HEK293T (cell line): ENCODE measurements at regions not wholly inside any gene's neighbourhood (a gene's known extent, or its start where the extent isn't known, plus 50 kb on each side); places are given as distances from the start of the nearest gene placed in this dataset.
"Not testable (repeated sequence)": the region's sequence is repeated elsewhere in the genome, so short reads cannot be mapped to it uniquely, and the experiment has no call there.

Experiments used
- CTCF ChIA-PET: fragments of 350-600 bp; formaldehyde crosslinking; extraction: SDS; loops from one replicate; lab custom pipeline; 2021; ENCODE audit warnings: antibody characterized with exemption, inconsistent platforms; lab: Yijun Ruan, JAX
- POLR2A ChIA-PET: fragments of 350-600 bp; formaldehyde crosslinking; extraction: SDS; loops from one replicate; lab custom pipeline; 2020; ENCODE audit warnings: antibody characterized with exemption, inconsistent platforms; lab: Yijun Ruan, JAX
- DNase-seq: peaks from one replicate; pipeline ENCODE4 v3.0.0; 2012; ENCODE audit warnings: mixed read lengths; ENCODE audit errors: extremely low spot score
- BHLHE40 ChIP-seq: fragments of 450-650 bp; IDR thresholded peaks from 2 replicates; pipeline ENCODE4 v1.6.1; 2016; ENCODE audit warnings: mild to moderate bottlenecking, moderate library complexity, borderline replicate concordance
- CTBP1 ChIP-seq: fragments of 450-650 bp; IDR thresholded peaks from 2 replicates; pipeline ENCODE4 v1.6.1; 2016; ENCODE audit warnings: borderline replicate concordance
- ELF4 ChIP-seq: fragments of 450-650 bp; IDR thresholded peaks from 2 replicates; pipeline ENCODE4 v1.6.1; 2017; ENCODE audit warnings: antibody characterized with exemption
- FOXA1 ChIP-seq: fragments of 450-650 bp; IDR thresholded peaks from 2 replicates; pipeline ENCODE4 v1.6.1; 2016; ENCODE audit warnings: mild to moderate bottlenecking
- FOXK2 ChIP-seq: fragments of 450-650 bp; IDR thresholded peaks from 2 replicates; pipeline ENCODE4 v1.6.1; 2016; ENCODE audit warnings: mild to moderate bottlenecking
- FOXM1 ChIP-seq: fragments of 450-650 bp; IDR thresholded peaks from 2 replicates; pipeline ENCODE4 v1.6.1; 2017; ENCODE audit warnings: mild to moderate bottlenecking, borderline replicate concordance
- HDGF ChIP-seq: fragments of 450-650 bp; IDR thresholded peaks from 2 replicates; pipeline ENCODE4 v1.6.1; 2017; ENCODE audit warnings: antibody characterized with exemption, borderline replicate concordance
- L3MBTL2 ChIP-seq: fragments of 450-650 bp; conservative IDR thresholded peaks from 2 replicates; pipeline ENCODE4 v1.6.1; 2016; ENCODE audit warnings: mild to moderate bottlenecking
- LEF1 ChIP-seq: fragments of 450-650 bp; IDR thresholded peaks from 2 replicates; pipeline ENCODE4 v1.6.1; 2017; ENCODE audit warnings: mild to moderate bottlenecking, borderline replicate concordance
- NFRKB ChIP-seq: fragments of 450-650 bp; IDR thresholded peaks from 2 replicates; pipeline ENCODE4 v1.6.1; 2016; ENCODE audit warnings: mild to moderate bottlenecking, moderate library complexity
- SP1 ChIP-seq: fragments of 450-650 bp; IDR thresholded peaks from 2 replicates; pipeline ENCODE4 v1.6.1; 2017
- SUZ12 ChIP-seq: fragments of 450-650 bp; IDR thresholded peaks from 2 replicates; pipeline ENCODE4 v1.6.1; 2016; ENCODE audit warnings: mild to moderate bottlenecking
- TARDBP ChIP-seq: fragments of 450-650 bp; IDR thresholded peaks from 2 replicates; pipeline ENCODE4 v1.6.1; 2016
- ZNF384 ChIP-seq: fragments of 450-650 bp; IDR thresholded peaks from 2 replicates; pipeline ENCODE4 v1.6.1; 2016

- DNase-seq: no peak
- CTCF ChIA-PET: no interaction called here
- POLR2A ChIA-PET: no interaction called here
- no peak for TF ChIP-seq L3MBTL2
- no peak for TF ChIP-seq TARDBP
- TF ChIP-seq SUZ12: no peak
- TF ChIP-seq ZNF384: no peak
- no peak for TF ChIP-seq NFRKB
- TF ChIP-seq ELF4: no peak
- no peak for TF ChIP-seq FOXM1
- TF ChIP-seq SP1: no peak
Measured at GRCh38 chr6:55937951-55938690, 62.7 kb upstream of the BMP5 start.

- DNase-seq: no peak
- TF ChIP-seq SP1 (no peak), CTBP1 (no peak), BHLHE40 (no peak), FOXA1 (no peak), ZNF384 (no peak), LEF1 (no peak), ELF4 (no peak), L3MBTL2 (no peak), FOXK2 (no peak), SUZ12 (no peak), NFRKB (no peak)
- ChIA-PET POLR2A (no interaction called here), CTCF (no interaction called here)
Measured at GRCh38 chr6:55937261-55937947, 62.0 kb upstream of the BMP5 start.

GRCh38 chr6:55931101-55931500, 55.7 kb upstream of the BMP5 start:
- ChIA-PET POLR2A (no interaction called here), CTCF (interaction anchor here (0.7 kb wide), 1 partner anchor 438 kb away, joined by 3 read pairs; no protein-coding TSS in a partner anchor)
- TF ChIP-seq HDGF (no peak), FOXK2 (no peak), CTBP1 (no peak), ZNF384 (no peak), BHLHE40 (no peak), L3MBTL2 (no peak), NFRKB (no peak), LEF1 (no peak)
- no peak for DNase-seq

GRCh38 chr6:55927713-55928112, 52.3 kb upstream of the BMP5 start:
- POLR2A ChIA-PET, CTCF ChIA-PET, DNase-seq: not testable (repeated sequence)

GRCh38 chr6:55925292-55925691, 49.9 kb upstream of the BMP5 start:
- DNase-seq: no peak
- TF ChIP-seq SP1 (no peak), HDGF (no peak), BHLHE40 (no peak)
- CTCF ChIA-PET: no interaction called here
- POLR2A ChIA-PET: no interaction called here
